NCI-H2081 (cell line): ENCODE measurements at regions not wholly inside any gene's neighbourhood (a gene's known extent, or its start where the extent isn't known, plus 50 kb on each side); places are given as distances from the start of the nearest gene placed in this dataset.

Experiments
- DNase-seq, 2 experiments: peaks; one replicate each; lab custom pipeline; 2025; lab: John Stamatoyannopoulos, UW

DNA sequence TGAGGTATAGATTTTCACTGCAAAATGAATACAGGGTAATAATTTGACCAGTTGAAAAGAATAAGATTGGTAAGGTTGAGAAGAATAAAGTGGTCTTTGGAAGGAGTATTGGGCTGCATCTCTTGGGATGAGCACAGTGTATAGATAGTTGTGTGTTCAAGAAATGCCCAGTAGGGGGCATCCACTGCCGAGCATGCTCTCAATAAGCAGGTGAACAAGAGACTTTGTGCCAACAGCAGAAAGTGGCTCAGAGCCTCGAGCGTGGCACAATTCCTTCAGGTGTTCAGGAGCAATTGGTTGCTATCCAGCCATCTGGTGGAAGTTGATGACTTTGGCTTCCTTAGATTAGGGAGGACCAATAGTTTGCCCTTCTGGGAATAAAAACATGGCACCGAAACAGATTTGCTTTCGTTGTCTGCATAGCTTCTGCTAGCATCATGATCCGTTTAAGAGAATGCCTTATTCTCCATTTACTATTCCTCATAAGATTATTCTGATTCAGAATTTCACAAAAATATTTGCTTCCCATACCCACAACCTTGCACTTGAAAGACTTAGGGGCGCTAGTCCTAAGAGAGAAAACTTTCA lies 258.1 kb upstream of the NEIL3 start:
- peak; percentile 43 to 70 for DNase-seq

DNA sequence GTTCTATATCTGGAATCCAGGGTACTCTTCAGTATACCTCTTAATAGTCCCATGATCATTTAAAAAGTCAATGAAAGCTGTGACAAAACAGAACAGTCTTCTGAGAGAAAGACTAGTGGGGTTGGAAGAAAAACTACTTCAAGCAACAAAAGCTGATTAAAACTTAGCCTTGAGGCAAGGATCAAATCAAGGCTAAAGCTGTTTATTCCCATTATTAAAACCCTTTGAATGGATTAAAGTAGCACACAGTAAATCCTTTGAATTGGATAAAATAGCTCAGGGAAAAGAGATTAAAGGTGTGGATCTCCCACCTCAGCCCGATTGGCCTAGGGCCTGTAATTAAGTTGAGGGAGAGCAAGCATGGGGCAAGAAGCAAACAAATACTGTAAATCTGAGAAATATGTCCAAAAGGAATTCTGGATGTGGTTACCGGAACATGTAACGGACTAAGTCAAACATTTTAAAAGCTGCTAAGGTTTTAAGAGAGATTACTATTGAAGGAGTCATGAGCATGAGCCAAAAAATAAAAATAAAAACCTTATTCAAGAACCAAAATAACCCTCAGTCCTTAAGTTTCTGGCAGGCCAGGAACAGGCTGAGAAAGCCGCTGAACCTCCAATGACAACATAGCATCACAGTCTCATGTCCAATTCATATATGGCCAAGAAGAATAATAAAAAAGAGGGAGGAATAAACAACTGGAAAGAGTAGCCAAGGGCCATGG lies 257.3 kb upstream of the NEIL3 start:
- no peak for DNase-seq

DNA sequence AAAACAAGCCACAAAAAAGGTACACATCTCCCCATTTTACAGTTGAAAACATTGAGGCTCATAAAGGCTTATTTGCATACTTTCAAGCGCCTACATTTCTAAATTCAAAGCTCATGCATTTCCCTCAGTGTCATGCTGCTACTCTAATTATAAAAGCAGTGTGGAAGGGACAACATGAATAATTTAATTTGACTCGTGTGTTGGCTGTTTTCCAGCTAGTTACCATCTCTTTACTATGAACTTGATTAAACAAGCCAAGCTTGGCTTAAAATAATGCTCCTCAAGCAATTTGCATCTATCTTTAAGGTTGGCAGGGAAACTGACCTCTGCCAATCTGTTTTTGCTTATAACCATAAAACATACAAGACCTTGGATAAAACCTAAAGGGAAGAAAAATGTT lies 252.5 kb upstream of the NEIL3 start:
- peak in 1 of 2 experiments; percentile 1 for DNase-seq

DNA sequence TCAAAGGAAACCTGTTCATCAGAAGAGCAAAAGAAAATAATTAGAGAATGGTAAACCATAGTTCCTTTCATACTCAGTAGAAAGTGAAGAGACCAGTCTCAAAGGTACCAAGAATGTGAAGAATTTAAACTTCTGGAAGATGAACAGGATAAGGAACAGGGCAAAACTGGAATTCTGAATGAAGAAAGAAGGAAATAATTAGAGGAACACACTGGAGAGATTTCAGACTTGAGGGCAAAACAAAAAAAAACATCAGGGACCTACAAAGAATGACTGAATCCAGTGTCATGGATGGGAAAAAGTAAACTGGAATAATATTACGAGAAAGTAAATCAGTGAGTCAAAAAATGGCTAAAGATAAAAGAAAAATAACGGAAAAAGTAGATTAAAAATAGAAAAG lies 245.6 kb upstream of the NEIL3 start:
- DNase-seq: no peak

DNA sequence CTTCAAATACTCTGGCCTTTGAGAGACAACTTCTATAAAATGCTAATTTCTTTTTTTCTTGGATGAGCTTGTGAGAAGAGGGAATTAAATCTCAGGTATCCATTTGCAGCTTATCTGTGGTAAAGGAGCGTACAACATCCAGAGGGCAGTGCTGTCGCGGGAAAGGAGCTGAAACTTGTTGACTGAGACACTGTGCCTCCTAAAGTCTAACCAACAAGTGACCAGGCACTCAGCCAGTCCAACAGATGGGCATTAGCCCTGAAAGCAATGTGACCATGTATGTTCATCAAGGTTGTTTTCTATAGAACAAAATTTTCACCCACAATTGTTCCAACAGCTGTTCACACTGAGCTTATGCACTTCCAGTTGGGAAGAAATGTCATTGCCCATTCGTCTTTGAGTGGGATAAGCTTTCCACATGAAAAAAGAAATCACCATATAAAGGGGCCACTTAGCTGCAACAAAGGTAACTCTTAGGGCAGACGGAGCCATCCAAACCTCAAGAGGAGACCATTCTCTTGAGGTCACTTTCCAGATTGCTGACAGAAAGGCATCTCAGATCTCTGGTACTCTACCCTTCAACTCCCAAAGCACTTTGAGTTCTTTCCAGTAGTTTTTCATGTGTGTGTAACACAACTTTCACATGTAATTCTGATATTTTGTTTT lies 244.8 kb upstream of the NEIL3 start:
- DNase-seq: no peak

DNA sequence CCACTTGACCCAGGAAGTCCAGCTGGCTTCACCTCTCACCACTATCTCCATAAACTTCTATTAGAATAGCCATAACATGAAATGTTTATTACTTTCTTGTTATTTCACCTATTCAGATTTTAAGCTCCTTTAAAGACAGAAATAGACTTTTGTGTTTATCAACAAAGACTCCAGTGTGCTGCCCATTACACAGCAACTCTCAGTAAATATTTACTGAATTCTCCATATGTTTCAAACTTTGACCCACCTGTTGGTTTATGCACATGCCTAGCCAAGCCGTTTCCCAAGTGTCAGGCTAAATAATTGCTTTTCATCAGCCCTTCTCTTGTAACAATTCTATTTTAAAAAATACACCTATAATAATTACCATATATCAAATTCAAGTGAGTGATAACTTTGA lies 242.9 kb upstream of the NEIL3 start:
- no peak for DNase-seq

DNA sequence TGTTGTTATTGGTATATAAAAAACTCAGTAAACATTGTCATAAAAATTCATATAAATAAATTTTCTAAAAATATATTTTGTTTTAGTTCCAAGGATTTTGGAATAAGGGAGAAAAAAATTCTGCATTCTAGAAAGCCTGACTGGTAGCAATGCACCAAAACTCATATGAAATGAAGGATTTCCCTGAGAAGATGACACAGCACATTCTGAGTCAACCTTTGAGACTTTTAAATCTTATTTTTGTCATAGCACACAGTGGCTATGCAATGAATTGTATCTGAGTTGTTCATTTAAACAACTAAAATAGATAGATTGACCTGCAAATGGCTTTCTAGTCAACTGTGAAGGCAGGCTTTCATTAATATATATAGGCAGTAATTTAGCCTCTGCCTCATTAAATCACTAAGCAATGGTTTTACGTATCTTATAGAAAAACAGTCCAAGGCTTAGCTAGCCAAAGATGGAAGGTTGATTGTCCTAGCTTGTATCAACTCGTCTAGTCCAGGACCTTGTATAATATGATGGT lies 239.1 kb upstream of the NEIL3 start:
- DNase-seq: no peak

DNA sequence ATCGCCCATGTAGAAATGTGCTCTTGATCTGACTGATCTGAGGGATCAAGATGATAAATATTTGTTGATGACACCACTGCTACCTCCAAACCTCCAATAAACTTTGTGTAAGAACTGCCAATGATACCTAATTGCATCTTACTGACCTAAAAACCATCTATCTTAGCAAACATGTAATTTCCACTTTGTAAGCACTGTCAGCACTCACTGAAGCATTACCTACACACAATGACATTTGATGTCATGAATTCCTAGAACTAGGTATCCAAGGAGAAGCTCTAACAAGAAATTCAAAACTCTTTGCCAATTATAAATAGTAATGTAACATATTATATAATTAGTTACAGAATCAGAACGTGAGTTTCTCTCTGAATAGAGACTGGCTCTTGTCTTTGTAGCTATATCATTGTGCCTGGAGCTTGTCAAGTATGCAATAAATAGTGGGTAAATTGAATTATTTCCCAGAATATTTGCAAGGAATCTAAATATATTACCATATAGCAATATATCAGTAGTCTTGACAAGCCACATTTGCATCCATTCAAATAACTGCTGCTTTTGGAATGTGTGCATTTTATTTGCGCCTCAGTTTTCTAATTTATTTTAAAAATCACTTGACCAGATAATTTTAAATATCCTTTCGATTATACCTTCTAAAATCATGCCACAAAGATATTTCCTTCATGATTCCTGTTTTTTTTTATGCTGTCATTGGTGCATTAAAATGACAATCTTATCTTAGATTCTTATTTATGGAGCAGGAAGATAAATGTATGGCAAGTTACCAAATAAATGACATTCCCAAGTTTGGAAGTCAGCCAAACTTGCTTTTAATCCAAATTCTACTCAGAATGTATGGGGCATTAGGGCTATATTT lies 232.3 kb upstream of the NEIL3 start:
- peak in 1 of 2 experiments; percentile 12 for DNase-seq

DNA sequence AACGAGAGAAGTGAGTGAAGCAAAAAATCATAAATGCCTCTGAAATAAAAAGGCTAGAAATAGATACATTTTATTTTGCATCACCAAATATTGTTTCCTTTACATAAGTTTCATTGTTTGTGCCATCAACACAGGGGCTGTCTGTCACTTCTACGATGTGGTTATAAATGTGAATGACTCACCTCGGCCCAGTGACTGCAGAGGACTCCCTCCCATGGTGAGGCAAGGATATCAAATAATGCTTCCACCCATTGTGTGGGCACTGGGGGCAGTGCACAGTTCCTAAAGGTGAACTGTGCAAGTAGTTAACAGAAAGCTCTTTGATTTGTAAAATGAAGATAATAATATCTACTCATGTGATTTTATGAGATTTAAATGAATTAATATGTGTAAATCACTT lies 230.3 kb upstream of the NEIL3 start:
- no peak for DNase-seq

DNA sequence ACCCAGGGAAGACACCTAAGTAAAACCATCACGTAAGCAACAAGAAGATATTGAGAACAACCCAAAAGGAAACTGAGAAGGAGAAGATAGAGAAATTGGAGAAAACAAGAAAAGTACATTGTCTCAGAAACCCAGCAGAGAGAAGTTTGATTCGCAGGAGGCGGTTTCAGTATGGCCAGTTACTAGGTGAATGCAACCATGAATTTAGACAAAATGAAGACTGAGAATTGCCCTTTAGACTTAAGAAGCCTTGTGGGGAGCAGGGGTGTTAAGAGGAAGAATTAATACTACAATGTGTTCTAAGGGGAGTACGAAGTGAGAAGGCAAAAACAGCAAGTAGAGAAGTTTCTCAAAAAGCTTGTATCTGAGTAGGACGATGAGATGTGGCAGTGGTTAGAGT lies 229.3 kb upstream of the NEIL3 start:
- no peak for DNase-seq

DNA sequence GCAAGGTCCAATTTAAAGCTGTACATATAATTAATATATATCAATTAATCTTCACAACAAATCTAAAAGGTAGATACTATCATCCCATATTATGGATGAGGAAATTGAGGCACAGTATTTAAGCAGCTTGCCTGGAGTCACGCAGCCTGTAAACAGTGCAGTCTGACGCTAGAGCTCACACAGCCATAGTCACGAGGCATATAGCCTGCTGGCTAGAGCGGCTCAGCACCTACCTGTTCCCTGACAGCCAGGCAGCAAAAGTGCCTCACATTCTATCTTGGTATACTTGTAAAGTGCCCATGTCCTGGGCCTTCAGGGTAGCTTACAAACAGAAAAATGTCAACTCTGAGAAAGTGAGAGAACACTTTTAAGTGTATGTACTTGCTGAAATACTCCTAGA lies 222.6 kb upstream of the NEIL3 start:
- no peak for DNase-seq

DNA sequence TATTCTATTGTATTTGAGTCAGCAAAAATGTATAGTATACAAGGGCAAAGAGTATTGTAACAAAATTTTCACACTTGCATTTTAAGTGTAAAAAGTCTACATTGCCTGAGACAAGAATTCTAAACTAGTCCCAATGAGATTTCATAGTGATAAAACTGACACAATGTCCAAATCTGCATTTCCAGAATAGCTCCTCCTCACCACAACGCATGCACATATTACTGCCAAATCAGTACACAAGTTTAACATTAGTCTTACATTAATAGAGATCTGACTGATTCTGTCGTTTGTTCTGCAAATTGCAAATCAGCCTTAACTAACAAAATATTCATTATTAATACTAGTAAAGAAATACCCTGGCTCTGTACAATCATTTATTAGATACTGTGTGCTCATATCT lies 222.2 kb upstream of the NEIL3 start:
- DNase-seq: no peak

DNA sequence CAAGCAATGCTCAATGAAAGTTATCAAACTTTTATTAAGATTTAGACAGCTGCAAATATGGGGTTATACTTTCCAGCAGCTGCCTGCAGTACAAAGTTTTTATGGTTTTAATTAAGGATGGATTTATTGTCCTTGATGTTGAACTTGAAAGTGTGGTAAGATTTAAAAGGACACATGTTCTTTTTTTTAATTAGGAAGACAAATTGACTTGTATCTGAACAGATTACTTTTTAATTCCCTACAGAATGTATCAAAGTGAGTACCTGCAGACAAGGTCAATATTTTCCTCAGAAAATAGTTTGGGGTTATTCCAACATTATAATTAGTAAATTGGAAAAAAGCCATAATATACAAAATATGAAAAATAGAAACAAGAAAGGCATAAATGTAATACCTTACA lies 218.2 kb upstream of the NEIL3 start:
- no peak for DNase-seq

DNA sequence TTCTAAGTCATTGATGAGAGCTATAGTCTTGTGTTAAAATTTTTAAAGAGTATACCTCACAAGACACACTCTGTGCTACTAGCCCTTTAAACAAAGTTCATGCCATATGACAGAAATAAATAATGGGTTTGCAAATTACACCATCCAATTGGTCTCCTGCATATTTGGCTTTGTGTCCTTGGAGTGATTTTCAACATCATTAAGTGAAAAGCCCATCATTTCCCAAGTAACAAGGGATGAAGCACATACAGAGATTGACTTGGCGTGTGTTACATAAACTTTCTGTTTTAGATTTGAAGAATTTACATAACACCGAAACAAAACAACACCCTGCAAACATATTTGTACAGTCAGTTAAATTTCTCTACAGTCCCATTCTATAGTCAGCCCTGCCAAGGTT lies 216.9 kb upstream of the NEIL3 start:
- DNase-seq: peak in 1 of 2 experiments; percentile 12

DNA sequence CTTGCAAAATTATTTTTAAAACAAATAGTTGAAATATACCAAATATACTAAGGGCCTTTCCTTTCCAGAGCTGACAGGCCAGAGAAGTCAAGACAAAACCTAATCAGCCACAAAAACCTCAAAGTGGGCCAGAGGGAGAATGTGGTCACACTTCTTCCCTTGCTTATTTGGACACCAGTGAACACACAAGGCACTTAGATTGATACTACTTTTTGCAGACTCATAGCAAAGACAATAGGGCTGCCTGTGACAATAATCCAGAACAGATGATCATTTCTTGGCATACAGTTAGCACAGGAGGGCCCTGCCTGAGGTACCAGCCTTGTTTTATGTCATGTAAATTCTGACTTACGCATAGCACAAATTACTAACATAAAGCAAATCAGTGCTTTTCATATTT lies 215.7 kb upstream of the NEIL3 start:
- DNase-seq: no peak

DNA sequence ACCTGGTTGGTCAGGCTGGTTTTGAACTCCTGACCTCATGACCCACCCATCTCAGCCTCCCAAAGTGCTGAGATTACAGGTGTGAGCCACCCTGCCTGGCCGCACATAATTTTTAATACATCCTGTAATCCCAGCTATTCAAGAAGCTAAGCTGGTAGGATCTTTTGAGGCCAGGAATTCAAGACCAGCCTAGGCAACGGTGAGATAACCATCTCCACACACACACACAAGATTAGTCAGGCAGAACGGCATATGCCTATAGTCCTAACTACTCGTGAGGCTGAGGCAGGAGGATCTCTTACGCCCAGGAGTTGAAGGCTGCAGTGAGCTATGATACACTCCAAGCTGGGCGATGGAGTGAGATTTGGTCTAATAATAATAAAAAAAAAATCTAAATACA lies 212.4 kb upstream of the NEIL3 start:
- no peak for DNase-seq

DNA sequence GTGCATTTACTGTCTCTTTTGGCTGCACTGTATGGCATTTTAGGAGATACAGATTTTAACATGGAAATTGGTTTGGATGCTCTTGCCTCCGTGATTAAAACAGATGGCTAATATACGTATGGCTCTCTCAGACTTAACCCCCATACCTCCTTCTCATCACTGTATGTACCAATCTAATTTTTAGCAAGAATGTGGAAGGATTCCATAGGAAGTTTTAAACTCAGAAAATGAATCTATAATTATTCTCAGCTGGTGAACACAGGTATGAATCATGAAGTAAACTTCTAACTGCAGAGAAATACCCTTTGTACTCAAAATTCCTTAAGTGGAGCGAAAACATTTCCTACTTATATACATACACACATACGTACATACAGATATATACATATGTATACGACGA lies 210.5 kb upstream of the NEIL3 start:
- DNase-seq: no peak

DNA sequence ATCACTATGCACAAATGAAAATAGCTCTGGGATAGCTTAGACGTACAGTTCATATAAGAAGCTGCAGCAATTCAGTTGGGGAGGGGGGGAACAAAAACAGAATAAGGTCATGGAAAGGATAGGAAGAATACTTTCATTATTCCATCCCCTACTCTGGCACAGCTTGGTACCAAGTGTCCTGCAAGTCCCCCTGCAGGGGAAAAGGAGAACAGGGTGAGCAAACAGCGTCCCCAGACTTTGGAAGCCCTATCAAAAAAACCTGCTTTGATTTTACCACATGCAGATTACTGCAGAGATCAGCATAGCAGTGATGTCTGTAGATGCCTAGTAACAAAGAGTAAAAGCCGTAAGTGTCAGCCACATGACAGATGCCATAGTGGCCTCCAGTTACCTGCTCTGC lies 209.4 kb upstream of the NEIL3 start:
- no peak for DNase-seq

DNA sequence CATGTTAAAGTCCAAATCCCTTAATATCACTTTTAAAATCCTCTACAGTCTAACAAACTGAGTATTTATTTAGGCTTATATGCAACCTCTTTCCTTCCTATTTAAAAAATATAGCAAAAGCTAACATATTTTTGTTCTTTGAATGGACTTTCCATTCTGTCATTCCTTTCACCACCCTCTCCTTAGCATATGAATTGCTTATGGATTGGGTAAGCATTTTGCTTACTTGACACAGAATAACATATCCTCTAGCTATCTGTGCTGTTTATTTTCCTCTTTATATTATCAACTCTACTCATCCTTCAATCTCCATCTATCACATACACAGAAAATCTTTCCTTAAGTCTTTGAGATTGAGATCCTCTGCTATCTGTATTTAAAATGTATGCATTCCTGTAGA lies 206.1 kb upstream of the NEIL3 start:
- no peak for DNase-seq

DNA sequence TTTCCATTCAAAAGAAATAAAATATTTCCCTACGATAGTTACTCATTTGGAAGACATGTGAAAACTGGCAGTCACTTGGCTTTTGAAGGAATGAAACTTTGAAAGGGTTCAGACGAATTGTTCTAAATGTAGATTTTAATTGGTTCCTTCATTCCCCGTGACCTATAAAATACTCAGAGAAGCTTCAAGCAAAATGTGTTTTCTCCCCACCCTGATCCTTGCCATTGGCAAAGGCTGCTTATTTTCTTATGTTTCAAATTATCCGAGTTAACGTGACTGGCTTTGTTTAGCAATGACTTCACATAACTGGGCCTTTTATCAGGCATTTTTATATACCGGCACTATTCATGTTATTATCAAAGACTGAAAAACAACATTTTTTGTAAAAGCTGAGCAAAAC lies 204.1 kb upstream of the NEIL3 start:
- no peak for DNase-seq

DNA sequence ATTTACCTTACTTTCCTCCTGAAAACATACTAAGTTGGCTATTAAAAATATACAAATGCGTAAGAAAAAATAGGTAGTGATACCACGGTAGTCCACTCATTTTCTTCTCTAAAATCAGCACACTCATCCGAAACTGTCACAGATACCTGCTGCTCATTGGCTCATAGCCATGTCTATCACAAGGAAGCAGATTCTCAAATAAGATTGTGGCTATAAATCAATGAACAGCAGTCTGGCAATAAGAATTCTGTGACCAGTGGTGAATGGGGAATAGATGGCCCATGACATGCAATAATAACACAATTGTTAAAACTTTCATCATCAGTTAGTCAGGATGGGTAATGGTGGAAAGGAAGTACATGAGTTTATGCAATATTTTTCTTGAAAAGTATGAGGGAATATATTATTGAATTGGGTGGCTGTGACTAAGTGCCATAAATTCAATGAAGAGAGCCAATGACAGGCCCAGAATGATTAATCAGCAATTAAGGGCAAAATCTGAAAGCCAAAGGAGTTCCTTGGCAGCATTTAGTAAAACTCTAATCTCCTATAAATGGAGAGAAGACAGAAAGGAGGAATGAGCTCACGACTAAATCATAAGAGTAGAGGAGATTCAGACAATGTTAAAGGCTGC lies 202.3 kb upstream of the NEIL3 start:
- no peak for DNase-seq

DNA sequence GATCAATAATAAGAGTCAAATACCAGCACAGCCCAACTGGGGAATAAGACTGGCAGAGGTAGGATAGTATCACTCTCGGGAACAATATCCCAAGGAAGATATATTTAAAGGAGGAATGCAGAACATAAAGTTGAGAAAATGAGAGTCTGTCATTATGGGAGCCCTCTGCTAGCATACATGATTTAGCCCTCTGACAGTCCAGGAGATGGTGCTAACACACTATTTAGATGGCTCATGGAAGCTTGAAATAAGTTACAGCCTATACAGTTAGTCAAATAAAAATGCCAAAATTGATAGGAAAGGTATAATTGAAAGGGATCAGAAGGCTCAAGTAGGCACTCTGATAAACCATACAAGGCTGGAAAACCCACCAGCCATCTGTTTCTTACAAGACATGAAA lies 201.0 kb upstream of the NEIL3 start:
- DNase-seq: no peak
